ENCODE measurements at regions not wholly inside any gene's neighbourhood (a gene's known extent, or its start where the extent isn't known, plus 50 kb on each side); places are given as distances from the start of the nearest gene placed in this dataset.
"Not testable (repeated sequence)": the region's sequence is repeated elsewhere in the genome, so short reads cannot be mapped to it uniquely, and the experiment has no call there.

DNA sequence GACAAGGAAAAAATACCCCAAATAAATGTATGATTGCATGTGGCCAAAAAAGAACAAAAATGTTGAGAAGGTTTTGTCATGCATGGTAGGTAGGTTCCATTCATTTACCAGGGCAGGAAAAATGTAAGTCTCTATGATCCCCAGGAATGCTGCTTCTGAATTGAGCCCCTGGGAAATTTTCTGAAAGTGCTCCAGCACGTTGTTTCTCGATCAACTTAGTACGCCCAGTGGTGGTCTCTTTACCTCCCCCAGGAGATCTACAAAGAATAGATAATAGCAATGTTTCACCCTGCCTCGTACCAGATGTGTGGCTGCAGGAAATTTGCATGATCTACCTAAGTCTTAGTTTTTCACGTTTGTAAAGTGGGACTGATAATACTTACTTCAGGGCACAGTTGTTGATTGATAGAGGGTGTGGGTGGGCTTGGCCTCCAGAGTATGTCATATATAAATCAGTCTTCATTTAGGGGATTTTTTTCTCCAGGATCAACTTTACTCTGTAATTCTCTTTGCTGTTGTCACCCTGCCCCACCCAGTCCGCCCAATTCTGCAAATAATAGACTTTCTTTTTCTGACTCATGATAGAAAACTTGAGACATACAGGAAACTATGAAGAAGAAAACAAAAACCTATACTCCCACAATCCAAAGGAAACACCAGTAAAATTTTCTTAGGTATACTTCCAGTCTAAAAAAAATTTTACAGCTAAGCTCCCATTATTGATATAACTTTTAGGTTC, 462.0 kb upstream of the RUNX1 start:
- no peak for DNase-seq

DNA sequence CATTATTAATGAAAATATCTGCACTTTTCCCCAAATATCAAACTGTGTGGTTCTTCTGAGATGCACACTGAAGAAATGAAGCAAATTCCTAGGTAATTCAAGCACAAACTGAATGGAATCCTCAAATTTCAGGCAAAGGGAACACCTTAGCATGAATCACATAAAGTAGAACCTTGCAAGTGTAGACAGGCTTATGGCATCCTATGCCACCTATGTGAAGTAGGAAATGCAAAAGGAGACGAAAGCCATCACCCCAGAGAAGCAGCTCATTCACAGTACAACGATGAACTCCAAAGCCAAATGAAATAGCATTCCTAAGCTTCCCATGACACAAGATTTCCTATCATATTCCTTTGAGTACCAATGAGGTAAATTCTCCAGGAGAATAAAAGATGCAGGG, 461.2 kb upstream of the RUNX1 start:
- DNase-seq: no peak

DNA sequence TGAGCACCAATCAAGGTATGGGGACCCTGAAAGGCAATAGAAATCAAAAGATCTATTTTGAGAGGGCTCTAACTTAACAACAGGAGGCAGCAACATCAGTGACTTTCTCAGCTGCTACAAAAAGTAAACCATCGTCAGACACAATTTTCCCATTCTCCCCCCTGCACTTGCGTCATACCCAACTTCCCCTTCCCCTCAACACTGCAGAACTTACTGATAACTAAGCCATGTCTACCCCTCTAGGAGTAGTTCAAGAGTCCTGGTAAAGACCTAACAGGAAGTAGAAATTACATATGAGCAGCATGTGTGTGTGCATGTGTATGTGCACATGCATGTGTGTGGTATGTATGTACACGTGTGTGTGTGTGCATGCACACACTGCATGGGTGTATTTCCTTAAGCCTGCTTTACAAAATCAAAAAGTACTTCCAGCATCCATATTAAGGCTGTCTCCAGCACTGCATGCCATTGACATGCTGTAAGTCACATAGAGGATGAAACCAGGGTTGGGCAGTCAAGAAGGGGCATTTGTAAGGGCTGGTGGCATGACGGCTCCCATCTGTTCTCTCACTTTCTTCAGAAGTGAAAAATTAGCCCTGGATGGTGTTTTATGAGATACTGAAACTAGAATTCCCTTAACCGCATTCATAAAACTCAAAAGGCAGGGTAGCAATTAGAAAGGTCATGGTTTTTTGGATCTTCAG, 460.1 kb upstream of the RUNX1 start:
- DNase-seq: peak; percentile 89

DNA sequence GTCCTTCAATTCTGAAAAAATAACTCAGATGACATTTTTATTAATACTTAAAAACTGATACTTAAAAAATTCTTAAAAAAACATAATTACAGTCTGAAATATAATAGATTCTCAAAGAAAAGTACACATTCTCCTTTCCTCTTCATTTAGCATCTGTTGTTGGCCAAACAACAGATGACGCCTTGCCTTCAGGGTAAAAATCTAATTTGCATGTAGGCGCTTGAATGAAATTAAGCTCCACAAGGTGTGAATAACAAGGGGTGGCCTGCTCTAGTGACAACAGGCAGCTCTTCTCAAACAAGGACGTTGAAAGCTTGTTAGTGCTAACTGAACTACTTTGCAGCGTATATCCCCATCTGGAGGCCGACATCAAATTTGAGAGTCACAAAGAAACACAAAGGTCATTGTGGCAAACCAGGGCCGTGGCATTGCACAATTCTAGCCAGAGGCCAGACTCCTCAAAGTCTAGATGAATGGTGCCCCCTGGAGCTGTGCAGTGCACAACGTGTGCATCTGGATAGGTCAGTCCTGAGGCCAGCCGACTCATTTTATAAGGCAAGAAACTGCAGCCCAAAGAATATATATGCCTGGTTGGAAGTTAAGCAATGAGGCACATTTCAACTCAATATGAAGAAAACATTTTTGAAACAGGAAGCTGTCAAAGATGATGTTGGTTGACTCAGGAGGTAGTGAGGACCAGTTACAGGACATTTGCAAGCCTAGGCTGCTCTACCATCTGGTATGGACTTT, 459.2 kb upstream of the RUNX1 start:
- peak; percentile 99 for DNase-seq

DNA sequence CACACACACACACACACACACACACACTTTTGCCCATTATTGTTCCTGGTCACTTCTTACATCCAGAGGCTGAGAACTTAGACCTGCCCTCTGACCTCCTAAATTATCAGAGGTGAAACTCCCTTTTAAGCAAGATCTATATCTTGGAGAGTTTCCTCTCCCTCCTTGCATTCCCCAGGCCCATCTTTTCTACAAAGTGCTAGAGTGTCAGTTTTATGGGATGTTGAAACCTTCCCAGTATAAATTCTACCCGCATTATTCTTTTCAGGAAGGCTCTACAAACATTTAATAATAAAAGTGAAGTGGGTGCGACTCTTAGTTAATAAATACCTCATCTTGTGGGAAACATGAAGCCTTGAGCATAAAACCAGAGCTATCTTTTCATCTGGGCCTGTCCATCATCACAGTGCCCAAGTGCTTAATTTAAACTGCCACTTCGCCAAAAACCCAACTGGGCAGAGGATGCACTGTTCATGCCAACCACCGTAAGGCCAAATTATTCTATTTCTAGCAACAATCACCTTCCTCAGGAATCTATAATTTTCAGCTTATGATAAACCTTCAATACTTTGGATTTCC, 458.2 kb upstream of the RUNX1 start:
- DNase-seq: peak; percentile 62

DNA sequence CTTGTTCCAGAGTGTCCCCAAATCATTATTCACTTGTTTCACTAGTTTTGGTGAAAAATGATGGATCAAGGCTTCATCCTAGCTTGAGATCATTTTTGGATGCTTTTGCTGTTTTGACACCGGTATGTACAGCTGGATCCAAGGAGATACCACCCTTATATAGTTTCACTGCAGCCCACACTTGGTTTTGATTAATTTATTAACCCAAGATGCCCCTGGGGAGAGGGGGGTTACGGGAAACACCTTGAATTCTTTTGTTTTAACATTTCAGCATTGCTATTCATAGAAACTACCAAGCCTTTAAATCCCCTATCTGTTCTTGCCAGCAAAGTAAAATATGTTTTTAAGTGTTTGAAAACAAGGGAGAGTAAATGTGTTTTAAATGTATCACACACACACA, 457.7 kb upstream of the RUNX1 start:
- no peak for DNase-seq

DNA sequence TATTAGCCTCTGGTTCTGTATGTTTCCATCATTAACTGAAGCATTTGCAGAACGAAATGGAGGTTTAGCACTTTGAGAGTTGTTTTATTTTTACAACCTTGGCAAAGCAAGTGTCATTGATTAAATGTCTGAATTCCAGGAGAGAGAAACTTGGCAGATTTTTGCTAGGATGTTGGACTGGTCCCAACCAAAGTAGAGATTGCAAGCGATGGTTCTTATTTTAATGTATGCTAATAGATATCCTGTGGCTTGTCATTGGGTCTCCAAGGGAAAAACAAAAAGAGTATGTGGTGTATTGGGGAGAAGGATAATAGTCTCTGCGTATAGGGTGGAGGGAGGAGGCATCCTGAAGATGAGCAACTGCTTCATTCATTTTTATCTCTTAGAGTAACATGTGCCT, 457.2 kb upstream of the RUNX1 start:
- DNase-seq: no peak

DNA sequence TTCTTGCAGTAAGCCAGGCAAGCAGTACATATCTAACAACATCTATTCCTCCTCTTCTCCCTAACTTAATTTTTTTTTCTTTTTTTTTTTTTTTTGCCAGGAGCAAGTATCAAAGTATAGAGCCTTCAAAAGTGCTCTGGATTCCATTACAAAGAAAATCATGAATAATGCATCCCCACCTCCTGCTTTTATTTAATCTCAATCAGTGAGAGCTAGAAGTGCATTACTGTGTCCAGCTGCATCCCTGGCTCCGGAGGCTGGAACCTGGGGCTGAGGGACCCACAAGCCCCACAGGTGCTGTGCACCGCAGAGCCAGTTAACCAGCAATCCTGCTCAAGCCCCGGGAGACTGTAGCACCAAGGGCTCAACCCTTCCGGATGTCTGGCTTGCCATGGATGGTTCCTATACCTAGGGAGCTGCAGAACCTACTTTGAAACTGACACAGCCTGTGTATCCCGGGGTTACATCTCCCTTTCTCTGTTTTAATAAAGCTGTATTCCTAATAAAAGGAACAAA, 455.9 kb upstream of the RUNX1 start:
- DNase-seq: no peak

DNA sequence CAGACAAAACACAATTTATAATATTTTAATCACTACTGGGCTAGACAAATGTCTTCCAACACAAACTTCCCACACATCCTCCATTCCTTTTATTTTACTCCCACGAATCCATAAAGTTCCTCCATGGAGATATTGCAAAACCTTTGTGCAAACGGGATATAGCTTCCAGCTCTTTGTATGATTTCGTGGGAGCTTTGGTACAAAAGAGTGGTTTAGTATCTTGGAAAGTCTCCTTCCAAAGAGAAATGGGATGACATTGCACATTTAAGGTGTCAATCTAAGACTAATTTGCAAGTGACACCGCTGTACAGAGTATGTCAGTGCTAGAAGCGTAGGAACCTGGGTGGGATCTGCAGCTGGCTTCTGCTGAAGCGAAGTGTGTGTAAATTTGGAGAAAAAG, 455.2 kb upstream of the RUNX1 start:
- no peak for DNase-seq

DNA sequence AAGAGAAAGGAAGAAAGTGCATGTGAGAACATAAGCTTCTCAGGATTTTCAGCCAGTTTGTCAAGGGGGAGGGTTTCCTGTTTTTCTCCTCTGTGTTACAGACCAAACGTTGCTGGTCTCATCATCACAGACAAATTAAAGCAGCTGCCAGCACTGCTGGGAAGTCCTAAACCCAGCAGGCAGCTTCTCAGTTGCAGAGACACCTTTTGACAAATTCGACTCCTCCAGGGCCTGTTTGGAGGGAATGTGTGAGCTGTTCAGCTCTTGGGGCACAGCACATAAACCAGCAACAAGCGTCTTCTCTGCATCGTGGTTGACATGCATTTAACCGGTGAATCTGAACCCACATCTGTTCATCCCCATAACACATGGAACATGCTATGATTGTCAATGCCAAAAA, 454.6 kb upstream of the RUNX1 start:
- DNase-seq: peak; percentile 58

DNA sequence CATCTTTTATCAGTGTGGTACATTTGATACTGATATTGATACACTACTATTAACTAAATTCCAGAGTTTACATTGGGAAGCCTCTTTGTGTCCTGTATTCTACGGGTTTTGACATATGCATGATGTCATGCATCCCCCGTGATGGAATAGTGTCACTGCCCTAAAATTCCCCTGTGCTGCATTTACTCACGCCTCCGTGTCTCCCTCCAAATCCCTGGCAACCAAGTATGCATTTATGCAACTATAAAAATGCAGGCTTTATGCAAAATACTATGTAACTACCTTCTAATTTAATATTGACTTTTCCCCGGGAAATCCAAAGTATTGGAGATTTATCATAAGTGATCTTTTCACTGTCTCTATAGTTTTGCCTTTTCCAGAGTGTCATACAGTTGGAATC, 453.7 kb upstream of the RUNX1 start:
- DNase-seq: no peak

DNA sequence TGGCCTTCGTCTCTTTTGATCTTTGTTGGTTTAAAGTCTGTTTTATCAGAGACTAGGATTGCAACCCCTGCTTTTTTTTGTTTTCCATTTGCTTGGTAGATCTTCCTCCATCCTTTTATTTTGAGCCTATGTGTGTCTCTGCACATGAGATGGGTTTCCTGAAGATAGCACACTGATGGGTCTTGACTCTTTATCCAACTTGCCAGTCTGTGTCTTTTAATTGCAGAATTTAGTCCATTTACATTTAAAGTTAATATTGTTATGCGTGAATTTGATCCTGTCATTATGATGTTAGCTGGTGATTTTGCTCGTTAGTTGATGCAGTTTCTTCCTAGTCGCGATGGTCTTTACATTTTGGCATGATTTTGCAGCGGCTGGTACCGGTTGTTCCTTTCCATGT, 448.4 kb upstream of the RUNX1 start:
- DNase-seq: not testable (repeated sequence)

DNA sequence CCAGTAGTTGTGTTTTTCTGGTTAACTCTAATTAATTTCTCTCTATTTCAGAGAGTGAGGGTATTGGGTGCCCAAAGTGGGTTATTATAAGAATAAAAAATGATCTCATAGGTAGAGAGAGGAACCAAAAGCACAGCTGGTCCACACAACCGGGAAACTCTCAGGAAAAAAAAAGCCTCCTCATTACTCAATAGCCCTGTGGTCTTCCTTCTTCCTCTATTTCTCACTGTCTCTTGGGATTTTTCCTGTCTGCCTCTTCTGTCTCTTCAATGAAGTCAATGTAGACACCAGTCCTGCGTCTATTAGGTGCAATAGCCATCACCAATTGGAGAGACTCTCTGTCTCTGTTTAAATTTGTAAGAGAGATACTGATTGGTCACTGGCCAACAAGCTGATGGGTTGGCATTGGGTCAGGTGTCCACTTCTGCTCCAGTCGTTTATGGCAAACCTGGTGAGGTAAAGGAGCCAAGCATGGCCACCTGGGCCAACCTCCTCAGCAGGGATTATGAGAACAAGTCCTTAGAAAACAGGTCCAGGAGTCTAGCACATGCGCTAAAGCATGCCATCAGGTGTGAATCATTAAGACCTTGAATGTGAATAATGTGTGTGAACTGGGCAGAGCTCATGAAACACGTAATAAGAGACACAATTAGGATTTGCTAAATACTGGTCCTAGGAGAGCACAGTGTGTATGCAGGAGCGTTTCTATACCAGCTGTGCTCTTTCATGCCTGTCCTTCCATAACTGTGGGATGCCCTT, 443.0 kb upstream of the RUNX1 start:
- DNase-seq: peak; percentile 86

DNA sequence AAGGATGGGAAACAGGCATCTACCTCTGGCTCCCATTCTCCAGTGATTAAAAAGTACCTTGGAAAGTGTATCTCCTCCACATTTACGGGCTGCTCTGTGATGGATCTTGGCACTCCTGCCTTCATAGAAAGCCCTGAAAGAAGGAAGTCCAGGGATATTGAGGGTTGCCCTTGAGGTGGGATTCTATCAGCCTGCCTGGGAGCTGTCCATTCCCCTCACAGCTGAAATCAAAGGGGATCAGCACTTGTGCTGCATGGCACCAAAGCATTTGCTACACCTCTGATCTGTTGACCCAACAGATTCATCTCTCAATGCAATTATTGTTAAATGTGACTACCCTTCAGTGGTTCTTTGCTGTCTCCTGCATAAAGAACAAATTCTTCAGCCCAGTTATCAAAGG, 442.0 kb upstream of the RUNX1 start:
- no peak for DNase-seq

DNA sequence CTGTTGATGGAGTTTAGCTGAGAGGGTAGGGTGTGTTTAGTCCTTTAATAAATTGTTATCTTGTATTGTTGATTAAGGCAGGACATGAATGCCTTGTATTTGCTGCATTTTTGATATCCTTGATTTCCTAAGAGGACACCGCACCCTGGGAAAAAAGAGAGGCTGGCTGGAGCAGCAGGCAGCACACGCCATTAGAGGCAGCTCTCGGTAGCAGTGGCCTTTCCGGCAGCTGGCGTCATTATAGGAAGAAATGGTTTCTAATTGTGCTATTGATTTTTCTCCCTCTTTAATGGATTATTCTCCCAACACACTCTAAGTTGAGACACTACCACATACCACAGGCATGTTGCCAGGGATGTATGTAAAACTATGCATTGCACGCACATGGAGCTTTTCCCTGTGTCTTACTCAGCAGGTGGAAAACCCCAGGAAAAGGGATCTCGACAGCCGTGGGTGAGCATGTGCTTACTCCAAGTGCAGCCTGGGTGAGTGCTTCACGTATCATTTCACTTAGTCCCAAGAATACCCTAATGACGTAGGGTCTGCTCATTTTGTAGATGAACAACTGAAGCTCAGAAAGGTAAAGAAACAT, 440.4 kb upstream of the RUNX1 start:
- no peak for DNase-seq

DNA sequence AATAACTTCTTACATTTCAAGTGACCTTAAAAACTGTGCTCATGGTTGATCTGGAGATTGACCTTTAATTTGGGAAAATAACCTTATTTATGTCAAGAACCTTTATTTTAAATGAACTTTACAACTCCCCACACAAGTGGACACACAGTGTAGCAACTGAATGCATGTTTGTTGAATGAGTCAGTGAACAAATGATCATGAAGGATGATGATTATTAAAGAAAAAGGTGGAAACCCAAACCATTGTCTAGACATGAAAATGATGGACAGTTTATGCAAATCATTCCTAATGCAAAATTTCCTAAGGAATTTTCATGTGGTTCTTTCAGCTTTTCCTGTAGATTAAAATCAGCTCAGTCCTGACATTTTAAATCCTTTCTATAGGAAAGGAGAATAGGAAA, 439.8 kb upstream of the RUNX1 start:
- DNase-seq: no peak

DNA sequence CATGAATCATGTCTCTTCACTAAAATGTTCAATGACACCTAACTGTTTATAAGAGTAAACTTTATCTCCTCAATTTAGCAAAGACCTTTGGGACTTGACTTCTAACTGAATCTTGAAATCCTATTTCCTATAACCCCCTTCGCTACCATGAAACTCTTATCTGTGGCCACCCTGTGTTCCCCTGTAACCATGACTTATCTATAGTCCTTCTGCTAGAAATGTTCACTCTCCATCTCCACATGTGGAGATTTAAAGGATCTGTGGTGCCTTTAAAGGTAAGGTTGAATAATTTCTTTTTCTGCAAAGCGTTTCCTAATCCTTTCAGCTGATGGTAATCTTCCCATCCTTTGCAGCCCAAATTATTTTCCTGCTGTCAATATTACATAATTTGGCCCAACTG, 436.3 kb upstream of the RUNX1 start:
- no peak for DNase-seq

DNA sequence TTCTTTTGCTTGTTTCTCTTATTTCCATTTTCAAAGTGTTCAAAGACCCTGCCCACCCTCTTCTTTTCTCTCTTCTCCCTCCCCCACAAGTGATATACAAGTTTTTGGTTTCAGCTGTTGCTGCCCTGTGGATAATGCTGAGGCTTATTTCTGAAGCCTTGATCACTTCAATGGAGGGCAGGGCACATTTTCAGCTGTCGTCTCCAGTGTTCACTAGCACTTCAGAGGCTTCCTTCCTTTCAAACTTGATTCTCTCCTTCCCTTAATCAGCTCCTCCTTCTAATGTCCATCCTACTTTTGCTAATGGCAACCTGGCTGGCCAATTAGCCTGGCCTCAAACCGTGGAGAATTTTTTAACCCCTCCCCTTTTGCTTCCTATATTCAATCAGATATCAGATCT, 435.7 kb upstream of the RUNX1 start:
- DNase-seq: no peak

DNA sequence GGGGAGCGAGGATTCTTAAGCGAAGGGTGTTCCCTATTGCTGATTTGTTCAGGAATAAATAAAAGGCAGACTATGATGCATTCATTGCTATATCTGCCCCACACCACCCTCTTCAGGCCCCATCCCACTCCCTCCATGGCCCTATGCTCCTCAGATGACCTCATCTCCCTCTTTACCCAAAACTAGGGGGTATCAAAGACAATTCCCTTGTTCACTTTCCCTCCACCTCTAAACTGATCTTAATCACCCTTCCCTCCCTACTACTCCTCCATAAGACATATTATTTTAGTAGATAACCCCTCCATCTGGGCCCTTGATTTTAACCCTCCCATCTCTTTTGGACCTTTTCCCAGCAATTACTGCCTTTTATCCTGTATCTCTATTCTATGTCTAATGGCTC, 434.9 kb upstream of the RUNX1 start:
- DNase-seq: no peak

DNA sequence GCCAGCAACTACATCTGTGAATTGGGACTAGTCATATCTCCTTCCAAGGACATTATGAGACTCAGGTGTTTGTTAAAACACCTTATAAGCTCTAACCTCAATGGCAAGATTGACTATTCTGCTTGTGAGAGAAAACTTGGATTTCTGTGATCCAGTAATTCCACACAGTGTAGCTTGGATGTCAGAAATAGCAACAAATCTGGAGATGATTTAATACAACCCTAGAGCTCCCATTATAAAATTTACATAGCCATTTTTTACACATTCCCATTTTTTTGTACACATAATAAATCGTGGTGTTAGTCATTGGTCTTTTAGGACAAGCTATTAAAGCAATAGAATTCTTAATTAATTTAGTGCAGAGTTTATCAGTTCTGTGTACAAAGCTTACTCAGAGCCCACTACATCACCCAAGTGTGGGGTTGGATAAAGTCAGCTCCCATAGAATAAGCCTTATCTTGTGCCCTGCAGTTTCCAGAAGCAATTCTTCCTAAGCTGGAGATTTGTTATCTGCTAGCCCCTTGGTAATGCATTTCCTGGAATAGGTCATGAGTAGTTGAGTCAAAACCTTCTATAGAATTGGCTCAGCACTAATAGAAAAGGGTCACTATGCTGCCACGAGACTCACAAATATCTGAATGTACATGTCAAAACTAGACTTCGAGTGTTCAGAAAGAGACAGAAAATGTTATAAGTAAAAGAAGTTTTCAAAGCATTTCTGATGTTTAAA, 434.0 kb upstream of the RUNX1 start:
- DNase-seq: no peak

DNA sequence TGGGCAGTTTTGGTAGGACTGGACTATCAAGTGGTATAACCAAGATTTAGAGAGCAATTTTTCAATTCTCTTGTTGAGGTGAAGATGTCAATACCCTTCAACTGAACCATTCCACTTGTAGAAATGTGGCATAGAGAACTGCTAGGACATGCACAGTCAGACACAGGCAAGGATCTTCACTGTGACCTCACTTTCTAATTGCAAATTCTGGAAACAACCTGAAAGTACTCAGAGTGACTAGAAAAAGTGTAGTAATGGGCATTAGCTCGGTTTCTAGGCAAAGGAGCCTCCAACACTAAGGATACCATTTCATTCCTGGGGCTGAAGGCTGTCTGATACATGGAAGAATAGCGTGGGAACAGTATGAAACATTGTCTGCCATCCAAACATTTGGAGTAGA, 433.0 kb upstream of the RUNX1 start:
- DNase-seq: no peak

DNA sequence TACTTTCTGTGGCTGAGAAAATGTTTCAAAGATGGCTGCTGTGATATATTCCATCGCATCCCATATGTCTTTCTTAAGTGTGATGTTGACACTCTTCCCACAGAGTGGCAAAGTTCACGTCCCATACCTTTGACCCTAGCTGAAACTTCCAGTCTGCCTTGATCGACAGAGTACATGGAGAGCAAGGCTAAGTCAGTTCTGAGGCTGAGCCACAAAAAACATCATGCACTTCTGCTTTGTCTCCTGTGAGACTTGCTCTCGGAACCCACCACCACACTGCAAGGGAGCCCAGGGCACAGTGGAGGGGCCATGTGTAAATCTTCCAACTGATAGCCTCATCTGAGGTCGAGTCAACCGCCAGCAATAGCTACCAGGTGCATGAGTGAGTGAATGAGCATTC, 431.9 kb upstream of the RUNX1 start:
- no peak for DNase-seq
